ENCODE measurements at regions not wholly inside any gene's neighbourhood (a gene's known extent, or its start where the extent isn't known, plus 50 kb on each side); places are given as distances from the start of the nearest gene placed in this dataset.

- TF ChIP-seq POLR2A (IDR thresholded peaks at IDR 0.05): no peak
- no peak for TF ChIP-seq CTCF (IDR thresholded peaks at IDR 0.05)
Observed at GRCh38 chr1:64368344-64368743, 101.6 kb upstream of the CACHD1 start.
